Activated B cell treated with CpG ODN at 0.5 μM for 24 hours (primary cell): ENCODE measurements at regions not wholly inside any gene's neighbourhood (a gene's known extent, or its start where the extent isn't known, plus 50 kb on each side); places are given as distances from the start of the nearest gene placed in this dataset.

Experiments used
- ATAC-seq: fragments of 200-7000 bp; cut with Tn5 transposase; one replicate; pipeline ENCODE4 v1.10.0; 2021; ENCODE audit warnings: low read depth, mild to moderate bottlenecking, moderate library complexity
- CTCF ChIA-PET: fragments of 350-600 bp; sonication (Branson Sonifier 250); formaldehyde crosslinking; loops from one replicate; lab custom pipeline; 2021; ENCODE audit warnings: antibody characterized with exemption; lab: Charles Lee
- POLR2A ChIA-PET: fragments of 350-600 bp; sonication (Branson Sonifier 250); formaldehyde crosslinking; loops from one replicate; lab custom pipeline; 2021; ENCODE audit warnings: antibody characterized with exemption; lab: Charles Lee
- DNase-seq: peaks from one replicate; pipeline ENCODE4 v3.0.0; 2022
- H3K27ac Mint-ChIP-seq: one replicate; pipeline ENCODE4 v1.8.0; 2020; ENCODE audit warnings: mixed read lengths
- H3K27me3 Mint-ChIP-seq: one replicate; pipeline ENCODE4 v1.8.0; 2021; ENCODE audit warnings: mixed read lengths
- H3K36me3 Mint-ChIP-seq: one replicate; pipeline ENCODE4 v1.8.0; 2021; ENCODE audit warnings: low read depth, mixed read lengths
- H3K4me1 Mint-ChIP-seq: one replicate; pipeline ENCODE4 v1.8.0; 2021; ENCODE audit warnings: mixed read lengths
- H3K4me3 Mint-ChIP-seq: one replicate; pipeline ENCODE4 v1.8.0; 2020; ENCODE audit warnings: mild to moderate bottlenecking, mixed read lengths
- H3K9me3 Mint-ChIP-seq: one replicate; pipeline ENCODE4 v1.8.0; 2020; ENCODE audit warnings: mixed read lengths
- CTCF ChIP-seq: fragments of 200-600 bp; IDR thresholded peaks from one replicate; pipeline ENCODE4 v1.8.0; 2022; ENCODE audit warnings: antibody characterized with exemption, mild to moderate bottlenecking
- intact Hi-C: fragments of 100-400 bp; cut with micrococcal nuclease; formaldehyde crosslinking; loops from one replicate; pipeline ENCODE4 v1.15.1; 2024

- Mint-ChIP-seq H3K4me1 (no peaks in the 10 kb centered on the region), H3K27ac (no peak overlapping the region), H3K36me3 (no peaks in the 10 kb centered on the region), H3K4me3 (no peak overlapping the region), H3K27me3 (no peaks in the 10 kb centered on the region), H3K9me3 (no peaks in the 10 kb centered on the region)
- POLR2A ChIA-PET: no interaction called here
- TF ChIP-seq CTCF: no peak
- ATAC-seq: no peak
- CTCF ChIA-PET: no interaction called here
- DNase-seq: no peak
- intact Hi-C loops: no loop called here
These were observed 424.0 kb downstream of the ADAMTS20 start for GRCh38 chr12:43127886-43128549.

- no peak overlapping the region for H3K27ac Mint-ChIP-seq
- H3K36me3 Mint-ChIP-seq: no peaks in the 10 kb centered on the region
- no peak for ATAC-seq
- ChIA-PET CTCF (no interaction called here), POLR2A (no interaction called here)
- H3K4me1 Mint-ChIP-seq: no peaks in the 10 kb centered on the region
- no peaks in the 10 kb centered on the region for H3K9me3 Mint-ChIP-seq
- no peaks in the 10 kb centered on the region for H3K27me3 Mint-ChIP-seq
- H3K4me3 Mint-ChIP-seq: no peak overlapping the region
- intact Hi-C loops: no loop called here
- DNase-seq: no peak
- no peak for TF ChIP-seq CTCF
These were observed 425.2 kb downstream of the ADAMTS20 start for GRCh38 chr12:43126652-43127375.

GRCh38 chr12:43123461-43123860, 428.5 kb downstream of the ADAMTS20 start:
- DNase-seq: no peak
- Mint-ChIP-seq H3K36me3 (no peaks in the 10 kb centered on the region), H3K4me3 (no peak overlapping the region), H3K27ac (no peak overlapping the region), H3K9me3 (no peaks in the 10 kb centered on the region), H3K4me1 (no peaks in the 10 kb centered on the region), H3K27me3 (no peaks in the 10 kb centered on the region)
- TF ChIP-seq CTCF: no peak
- ATAC-seq: no peak
- intact Hi-C loops: no loop called here
- ChIA-PET POLR2A (no interaction called here), CTCF (no interaction called here)

GRCh38 chr12:43120150-43120549, 431.9 kb downstream of the ADAMTS20 start:
- H3K27me3 Mint-ChIP-seq: no peaks in the 10 kb centered on the region
- H3K27ac Mint-ChIP-seq: no peak overlapping the region
- H3K9me3 Mint-ChIP-seq: no peaks in the 10 kb centered on the region
- ATAC-seq (no peak), DNase-seq (no peak)
- CTCF ChIA-PET: no interaction called here
- intact Hi-C loops: no loop called here
- POLR2A ChIA-PET: no interaction called here
- no peaks in the 10 kb centered on the region for H3K36me3 Mint-ChIP-seq
- H3K4me3 Mint-ChIP-seq: no peak overlapping the region
- TF ChIP-seq CTCF: no peak
- H3K4me1 Mint-ChIP-seq: no peaks in the 10 kb centered on the region

GRCh38 chr12:43118881-43119280, 433.1 kb downstream of the ADAMTS20 start:
- Mint-ChIP-seq H3K27ac (no peak overlapping the region), H3K4me3 (no peak overlapping the region), H3K36me3 (no peaks in the 10 kb centered on the region), H3K4me1 (no peaks in the 10 kb centered on the region), H3K9me3 (no peaks in the 10 kb centered on the region), H3K27me3 (no peaks in the 10 kb centered on the region)
- no peak for ATAC-seq
- ChIA-PET CTCF (no interaction called here), POLR2A (no interaction called here)
- no peak for DNase-seq
- no peak for TF ChIP-seq CTCF
- intact Hi-C loops: no loop called here
